ENCODE measurements at regions not wholly inside any gene's neighbourhood (a gene's known extent, or its start where the extent isn't known, plus 50 kb on each side); places are given as distances from the start of the nearest gene placed in this dataset.
"Not testable (repeated sequence)": the region's sequence is repeated elsewhere in the genome, so short reads cannot be mapped to it uniquely, and the experiment has no call there.

- Histone ChIP-seq H3K4me3 (ENCODE audit: low read depth in 1 of 5, low read length in 5 of 5) (peak overlapping the region in 4 of 5 donors; percentile 13 to 63 (median 40)), H3K9me3 (ENCODE audit: control insufficient read depth in 5 of 5, low read length in 5 of 5) (no peaks in the 10 kb centered on the region), H3K27me3 (ENCODE audit: control insufficient read depth in 5 of 5, insufficient read depth in 4 of 5, low read length in 5 of 5) (peaks cover 6 to 17% (median 10%) of the 10 kb centered on the region in 5 donors), H3K9ac (ENCODE audit: low read length in 5 of 5) (no peak overlapping the region), H3K27ac (ENCODE audit: low read depth, low read length) (no peak overlapping the region), H3K36me3 (ENCODE audit: control insufficient read depth in 5 of 5, insufficient read depth in 5 of 5, low read length in 5 of 5) (no peaks in the 10 kb centered on the region), H3K4me1 (ENCODE audit: control insufficient read depth in 5 of 5, insufficient read depth in 5 of 5, low read length in 5 of 5) (peaks cover 0 to 21% (median 11%) of the 10 kb centered on the region in 5 donors)
Observed at GRCh38 chr6:166253778-166254204, 54.4 kb downstream of the PRR18 start.

GRCh38 chr6:166253281-166253681, 54.9 kb downstream of the PRR18 start:
- Histone ChIP-seq H3K9me3 (ENCODE audit: control insufficient read depth in 5 of 5, low read length in 5 of 5) (no peaks in the 10 kb centered on the region), H3K36me3 (ENCODE audit: control insufficient read depth in 5 of 5, insufficient read depth in 5 of 5, low read length in 5 of 5) (no peaks in the 10 kb centered on the region), H3K9ac (ENCODE audit: low read length in 5 of 5) (peak overlapping the region in 1 of 5 donors; percentile 35), H3K27me3 (ENCODE audit: control insufficient read depth in 5 of 5, insufficient read depth in 4 of 5, low read length in 5 of 5) (peaks cover 6 to 17% (median 8%) of the 10 kb centered on the region in 5 donors), H3K27ac (ENCODE audit: low read depth, low read length) (no peak overlapping the region), H3K4me3 (ENCODE audit: low read depth in 1 of 5, low read length in 5 of 5) (peak overlapping the region in 4 of 5 donors; percentile 32 to 63 (median 51)), H3K4me1 (ENCODE audit: control insufficient read depth in 5 of 5, insufficient read depth in 5 of 5, low read length in 5 of 5) (peaks cover 0 to 17% (median 8%) of the 10 kb centered on the region in 5 donors)

- no peaks in the 10 kb centered on the region for H3K9me3 ChIP-seq (ENCODE audit: control insufficient read depth in 5 of 5, low read length in 5 of 5)
- no peak overlapping the region for H3K4me3 ChIP-seq (ENCODE audit: low read depth in 1 of 5, low read length in 5 of 5)
- no peaks in the 10 kb centered on the region for H3K36me3 ChIP-seq (ENCODE audit: control insufficient read depth in 5 of 5, insufficient read depth in 5 of 5, low read length in 5 of 5)
- H3K27me3 ChIP-seq (ENCODE audit: control insufficient read depth in 5 of 5, insufficient read depth in 4 of 5, low read length in 5 of 5) = peaks cover 4 to 12% (median 6%) of the 10 kb centered on the region in 5 donors
- peaks cover 0 to 13% (median 8%) of the 10 kb centered on the region in 5 donors for H3K4me1 ChIP-seq (ENCODE audit: control insufficient read depth in 5 of 5, insufficient read depth in 5 of 5, low read length in 5 of 5)
- H3K27ac ChIP-seq (ENCODE audit: low read depth, low read length) = no peak overlapping the region
- no peak overlapping the region for H3K9ac ChIP-seq (ENCODE audit: low read length in 5 of 5)
Observed at GRCh38 chr6:166252601-166253000, 55.6 kb downstream of the PRR18 start.

- no peaks in the 10 kb centered on the region for H3K36me3 ChIP-seq (ENCODE audit: control insufficient read depth in 5 of 5, insufficient read depth in 5 of 5, low read length in 5 of 5)
Observed at GRCh38 chr6:166251655-166252054, 56.5 kb downstream of the PRR18 start.

GRCh38 chr6:166251211-166251610, 57.0 kb downstream of the PRR18 start:
- Histone ChIP-seq H3K4me3 (ENCODE audit: low read depth in 1 of 5, low read length in 5 of 5) (no peak overlapping the region), H3K9me3 (ENCODE audit: control insufficient read depth in 5 of 5, low read length in 5 of 5) (no peaks in the 10 kb centered on the region), H3K36me3 (ENCODE audit: control insufficient read depth in 5 of 5, insufficient read depth in 5 of 5, low read length in 5 of 5) (no peaks in the 10 kb centered on the region), H3K27ac (ENCODE audit: low read depth, low read length) (no peak overlapping the region), H3K9ac (ENCODE audit: low read length in 5 of 5) (no peak overlapping the region), H3K4me1 (ENCODE audit: control insufficient read depth in 5 of 5, insufficient read depth in 5 of 5, low read length in 5 of 5) (peaks cover 0 to 13% (median 8%) of the 10 kb centered on the region in 5 donors), H3K27me3 (ENCODE audit: control insufficient read depth in 5 of 5, insufficient read depth in 4 of 5, low read length in 5 of 5) (peaks cover 5 to 12% (median 7%) of the 10 kb centered on the region in 5 donors)

More at GRCh38 chr6:166251655-166252054, 56.5 kb downstream of the PRR18 start:
- Histone ChIP-seq H3K4me1 (ENCODE audit: control insufficient read depth in 5 of 5, insufficient read depth in 5 of 5, low read length in 5 of 5) (peaks cover 0 to 13% (median 8%) of the 10 kb centered on the region in 5 donors), H3K4me3 (ENCODE audit: low read depth in 1 of 5, low read length in 5 of 5) (no peak overlapping the region), H3K27me3 (ENCODE audit: control insufficient read depth in 5 of 5, insufficient read depth in 4 of 5, low read length in 5 of 5) (peaks cover 5 to 12% (median 6%) of the 10 kb centered on the region in 5 donors), H3K27ac (ENCODE audit: low read depth, low read length) (no peak overlapping the region), H3K9ac (ENCODE audit: low read length in 5 of 5) (no peak overlapping the region), H3K9me3 (ENCODE audit: control insufficient read depth in 5 of 5, low read length in 5 of 5) (no peaks in the 10 kb centered on the region)

- H3K4me3 ChIP-seq (ENCODE audit: low read depth in 1 of 5, low read length in 5 of 5) = not testable (repeated sequence)
- H3K27me3 ChIP-seq (ENCODE audit: control insufficient read depth in 5 of 5, insufficient read depth in 4 of 5, low read length in 5 of 5) = peaks cover 5 to 12% (median 7%) of the 10 kb centered on the region in 5 donors
Observed at GRCh38 chr6:166249061-166249785, 59.0 kb downstream of the PRR18 start.

GRCh38 chr6:166245148-166245547, 63.0 kb downstream of the PRR18 start:
- Histone ChIP-seq H3K36me3 (ENCODE audit: control insufficient read depth in 5 of 5, insufficient read depth in 5 of 5, low read length in 5 of 5) (no peaks in the 10 kb centered on the region), H3K9ac (ENCODE audit: low read length in 5 of 5) (no peak overlapping the region), H3K4me1 (ENCODE audit: control insufficient read depth in 5 of 5, insufficient read depth in 5 of 5, low read length in 5 of 5) (no peaks in the 10 kb centered on the region), H3K4me3 (ENCODE audit: low read depth in 1 of 5, low read length in 5 of 5) (no peak overlapping the region), H3K27me3 (ENCODE audit: control insufficient read depth in 5 of 5, insufficient read depth in 4 of 5, low read length in 5 of 5) (peaks cover 4 to 16% (median 5%) of the 10 kb centered on the region in 5 donors), H3K9me3 (ENCODE audit: control insufficient read depth in 5 of 5, low read length in 5 of 5) (no peaks in the 10 kb centered on the region), H3K27ac (ENCODE audit: low read depth, low read length) (no peak overlapping the region)

More at GRCh38 chr6:166249061-166249785, 59.0 kb downstream of the PRR18 start:
- not testable (repeated sequence) for H3K36me3 ChIP-seq (ENCODE audit: control insufficient read depth in 5 of 5, insufficient read depth in 5 of 5, low read length in 5 of 5); H3K9me3 ChIP-seq (ENCODE audit: control insufficient read depth in 5 of 5, low read length in 5 of 5); H3K27ac ChIP-seq (ENCODE audit: low read depth, low read length); H3K9ac ChIP-seq (ENCODE audit: low read length in 5 of 5)
- peaks cover 0 to 13% (median 8%) of the 10 kb centered on the region in 5 donors for H3K4me1 ChIP-seq (ENCODE audit: control insufficient read depth in 5 of 5, insufficient read depth in 5 of 5, low read length in 5 of 5)

- Histone ChIP-seq H3K9me3 (ENCODE audit: control insufficient read depth in 5 of 5, low read length in 5 of 5) (no peaks in the 10 kb centered on the region), H3K27ac (ENCODE audit: low read depth, low read length) (no peak overlapping the region), H3K27me3 (ENCODE audit: control insufficient read depth in 5 of 5, insufficient read depth in 4 of 5, low read length in 5 of 5) (peaks cover 4 to 16% (median 5%) of the 10 kb centered on the region in 5 donors), H3K4me1 (ENCODE audit: control insufficient read depth in 5 of 5, insufficient read depth in 5 of 5, low read length in 5 of 5) (no peaks in the 10 kb centered on the region), H3K9ac (ENCODE audit: low read length in 5 of 5) (no peak overlapping the region), H3K36me3 (ENCODE audit: control insufficient read depth in 5 of 5, insufficient read depth in 5 of 5, low read length in 5 of 5) (no peaks in the 10 kb centered on the region), H3K4me3 (ENCODE audit: low read depth in 1 of 5, low read length in 5 of 5) (no peak overlapping the region)
Observed at GRCh38 chr6:166244353-166245045, 63.7 kb downstream of the PRR18 start.

- no peaks in the 10 kb centered on the region for H3K4me1 ChIP-seq (ENCODE audit: control insufficient read depth in 5 of 5, insufficient read depth in 5 of 5, low read length in 5 of 5)
- H3K27me3 ChIP-seq (ENCODE audit: control insufficient read depth in 5 of 5, insufficient read depth in 4 of 5, low read length in 5 of 5) = peaks cover 4 to 16% (median 5%) of the 10 kb centered on the region in 5 donors
- H3K9ac ChIP-seq (ENCODE audit: low read length in 5 of 5) = no peak overlapping the region
- no peaks in the 10 kb centered on the region for H3K9me3 ChIP-seq (ENCODE audit: control insufficient read depth in 5 of 5, low read length in 5 of 5)
- H3K27ac ChIP-seq (ENCODE audit: low read depth, low read length) = no peak overlapping the region
- no peak overlapping the region for H3K4me3 ChIP-seq (ENCODE audit: low read depth in 1 of 5, low read length in 5 of 5)
- no peaks in the 10 kb centered on the region for H3K36me3 ChIP-seq (ENCODE audit: control insufficient read depth in 5 of 5, insufficient read depth in 5 of 5, low read length in 5 of 5)
Observed at GRCh38 chr6:166242888-166243287, 65.3 kb downstream of the PRR18 start.

- Histone ChIP-seq H3K9me3 (ENCODE audit: control insufficient read depth in 5 of 5, low read length in 5 of 5) (no peaks in the 10 kb centered on the region), H3K4me3 (ENCODE audit: low read depth in 1 of 5, low read length in 5 of 5) (no peak overlapping the region), H3K27me3 (ENCODE audit: control insufficient read depth in 5 of 5, insufficient read depth in 4 of 5, low read length in 5 of 5) (peaks cover 4 to 16% (median 7%) of the 10 kb centered on the region in 5 donors), H3K36me3 (ENCODE audit: control insufficient read depth in 5 of 5, insufficient read depth in 5 of 5, low read length in 5 of 5) (no peaks in the 10 kb centered on the region), H3K27ac (ENCODE audit: low read depth, low read length) (no peak overlapping the region), H3K9ac (ENCODE audit: low read length in 5 of 5) (no peak overlapping the region), H3K4me1 (ENCODE audit: control insufficient read depth in 5 of 5, insufficient read depth in 5 of 5, low read length in 5 of 5) (no peaks in the 10 kb centered on the region)
Observed at GRCh38 chr6:166241974-166242373, 66.2 kb downstream of the PRR18 start.
